Mesothelial cell of epicardium (in vitro differentiated cells): ENCODE measurements at regions not wholly inside any gene's neighbourhood (a gene's known extent, or its start where the extent isn't known, plus 50 kb on each side); places are given as distances from the start of the nearest gene placed in this dataset.

Experiments
- DNase-seq, 2 experiments: peaks; one replicate each; pipeline ENCODE4 v3.0.0; 2021; ENCODE audit warnings: low spot score in 2 of 2; ENCODE audit not compliant: unreplicated experiment in 2 of 2
- H3K27ac Mint-ChIP-seq: 2 replicates; pipeline ENCODE4 v1.8.0; 2021; ENCODE audit warnings: mixed read lengths
- H3K27me3 Mint-ChIP-seq: 2 replicates; pipeline ENCODE4 v1.8.0; 2021; ENCODE audit warnings: low read depth, mixed read lengths
- H3K36me3 Mint-ChIP-seq: 2 replicates; pipeline ENCODE4 v1.8.0; 2021; ENCODE audit warnings: mixed read lengths
- H3K4me1 Mint-ChIP-seq: 2 replicates; pipeline ENCODE4 v1.8.0; 2021; ENCODE audit warnings: mixed read lengths
- H3K4me3 Mint-ChIP-seq: 2 replicates; pipeline ENCODE4 v1.8.0; 2021; ENCODE audit warnings: mild to moderate bottlenecking, moderate library complexity, mixed read lengths
- H3K9me3 Mint-ChIP-seq: 2 replicates; pipeline ENCODE4 v1.8.0; 2021; ENCODE audit warnings: mixed read lengths
- TF ChIP-seq, protein P1 (sequence below): fragments of 200-600 bp; sonication (generic); IDR thresholded peaks from one replicate; pipeline ENCODE4 v1.5.0; 2021; ENCODE audit warnings: antibody characterized with exemption; ENCODE audit not compliant: unreplicated experiment

DNA sequence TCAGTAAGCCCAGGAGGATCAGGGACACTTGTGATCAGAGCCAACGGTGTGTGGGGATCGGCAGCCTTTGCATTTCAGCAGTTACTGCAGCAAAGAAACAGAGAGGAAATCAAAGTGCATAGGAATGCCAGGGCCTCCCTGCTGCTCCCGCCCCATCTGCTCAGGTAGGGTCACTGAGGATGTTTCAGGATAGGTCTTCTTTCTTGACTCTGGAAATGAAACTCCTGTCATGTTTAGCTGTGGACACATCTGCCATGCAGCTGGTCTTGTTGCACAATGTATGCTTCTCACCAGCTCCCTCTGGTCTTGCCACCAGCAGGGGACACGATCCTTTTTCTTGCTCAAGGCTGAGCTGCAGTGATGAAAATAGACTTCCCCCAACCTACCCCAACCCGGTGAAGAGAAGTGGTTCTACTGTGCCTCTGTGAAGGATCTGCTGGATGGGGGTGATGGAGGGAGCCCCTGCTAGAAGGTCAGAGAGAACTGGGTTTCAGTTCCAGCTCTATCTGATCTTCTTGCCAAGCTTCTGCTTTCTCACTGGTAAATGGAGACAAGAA is 185.2 kb upstream of the KLF4 start:
- TF ChIP-seq, protein P1, sequence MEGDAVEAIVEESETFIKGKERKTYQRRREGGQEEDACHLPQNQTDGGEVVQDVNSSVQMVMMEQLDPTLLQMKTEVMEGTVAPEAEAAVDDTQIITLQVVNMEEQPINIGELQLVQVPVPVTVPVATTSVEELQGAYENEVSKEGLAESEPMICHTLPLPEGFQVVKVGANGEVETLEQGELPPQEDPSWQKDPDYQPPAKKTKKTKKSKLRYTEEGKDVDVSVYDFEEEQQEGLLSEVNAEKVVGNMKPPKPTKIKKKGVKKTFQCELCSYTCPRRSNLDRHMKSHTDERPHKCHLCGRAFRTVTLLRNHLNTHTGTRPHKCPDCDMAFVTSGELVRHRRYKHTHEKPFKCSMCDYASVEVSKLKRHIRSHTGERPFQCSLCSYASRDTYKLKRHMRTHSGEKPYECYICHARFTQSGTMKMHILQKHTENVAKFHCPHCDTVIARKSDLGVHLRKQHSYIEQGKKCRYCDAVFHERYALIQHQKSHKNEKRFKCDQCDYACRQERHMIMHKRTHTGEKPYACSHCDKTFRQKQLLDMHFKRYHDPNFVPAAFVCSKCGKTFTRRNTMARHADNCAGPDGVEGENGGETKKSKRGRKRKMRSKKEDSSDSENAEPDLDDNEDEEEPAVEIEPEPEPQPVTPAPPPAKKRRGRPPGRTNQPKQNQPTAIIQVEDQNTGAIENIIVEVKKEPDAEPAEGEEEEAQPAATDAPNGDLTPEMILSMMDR: no peak
- H3K4me1 Mint-ChIP-seq: no peaks in the 10 kb centered on the region
- no peaks in the 10 kb centered on the region for H3K27me3 Mint-ChIP-seq
- H3K27ac Mint-ChIP-seq: no peak overlapping the region
- H3K36me3 Mint-ChIP-seq: no peaks in the 10 kb centered on the region
- H3K9me3 Mint-ChIP-seq: no peaks in the 10 kb centered on the region
- H3K4me3 Mint-ChIP-seq: no peak overlapping the region
- DNase-seq: no peak

DNA sequence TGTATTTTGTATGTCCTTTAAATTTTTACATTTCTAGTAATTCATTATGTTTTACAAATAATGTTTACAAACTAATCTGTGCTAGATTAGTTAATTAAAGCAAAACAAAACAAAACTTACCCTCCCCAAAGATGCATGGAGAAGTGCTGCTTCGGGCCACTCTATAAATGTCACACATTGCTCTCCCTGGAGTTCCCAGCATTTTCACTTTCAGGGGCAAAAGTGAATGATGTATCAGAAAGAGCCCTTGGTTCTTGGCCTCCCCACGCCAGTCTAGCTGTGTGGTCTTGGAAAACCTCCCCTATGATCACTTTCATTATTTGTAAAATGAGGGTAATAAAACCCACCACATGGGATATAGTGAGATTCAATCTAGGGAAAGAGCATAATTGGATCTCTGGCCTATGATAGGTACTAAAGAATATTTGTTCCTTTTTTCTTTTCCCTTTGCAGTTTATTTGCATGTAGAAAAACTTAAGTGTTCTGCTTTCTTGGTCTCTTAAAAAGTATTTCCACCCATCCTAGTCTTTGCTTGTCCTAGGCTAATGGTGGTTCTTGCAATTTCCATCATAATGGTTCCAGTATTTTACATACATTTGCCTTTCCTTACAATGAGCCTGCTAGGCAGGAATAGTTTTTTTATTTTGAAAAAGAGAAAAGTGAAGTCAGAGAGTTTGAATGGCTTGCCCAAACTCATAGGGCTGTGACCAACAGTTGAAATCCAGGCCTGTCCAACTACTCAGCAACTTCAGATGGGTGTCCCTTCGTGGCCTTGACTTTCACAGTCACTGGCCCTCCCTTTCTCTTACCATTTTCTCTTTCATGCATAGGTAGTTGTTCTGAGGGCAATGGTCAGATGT is 184.5 kb upstream of the KLF4 start:
- H3K36me3 Mint-ChIP-seq: no peaks in the 10 kb centered on the region
- no peak overlapping the region for H3K27ac Mint-ChIP-seq
- H3K4me1 Mint-ChIP-seq: no peaks in the 10 kb centered on the region

DNA sequence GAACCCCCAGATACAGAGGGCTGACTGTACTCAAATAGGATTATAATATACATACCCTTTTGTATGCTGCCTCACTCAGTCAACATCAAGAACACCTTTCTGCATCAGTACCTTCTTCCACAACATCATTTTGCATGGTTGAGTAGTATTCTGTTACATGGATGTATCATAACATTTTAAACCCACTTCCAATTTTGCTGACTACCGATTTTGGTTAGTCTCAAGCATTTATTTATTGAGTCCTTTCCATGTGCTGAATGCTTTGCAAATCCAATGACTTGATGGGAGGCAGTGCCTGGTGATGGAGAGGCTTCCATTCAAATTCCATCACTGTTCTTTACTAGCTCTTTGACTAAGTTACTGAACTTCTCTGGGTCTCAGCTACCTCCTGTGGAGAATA is 182.0 kb upstream of the KLF4 start:
- TF ChIP-seq, protein P1: no peak

More for the DNA sequence above, 184.5 kb upstream of the KLF4 start:
- DNase-seq: no peak
- H3K4me3 Mint-ChIP-seq: no peak overlapping the region
- TF ChIP-seq, protein P1: no peak
- no peaks in the 10 kb centered on the region for H3K27me3 Mint-ChIP-seq
- no peaks in the 10 kb centered on the region for H3K9me3 Mint-ChIP-seq

DNA sequence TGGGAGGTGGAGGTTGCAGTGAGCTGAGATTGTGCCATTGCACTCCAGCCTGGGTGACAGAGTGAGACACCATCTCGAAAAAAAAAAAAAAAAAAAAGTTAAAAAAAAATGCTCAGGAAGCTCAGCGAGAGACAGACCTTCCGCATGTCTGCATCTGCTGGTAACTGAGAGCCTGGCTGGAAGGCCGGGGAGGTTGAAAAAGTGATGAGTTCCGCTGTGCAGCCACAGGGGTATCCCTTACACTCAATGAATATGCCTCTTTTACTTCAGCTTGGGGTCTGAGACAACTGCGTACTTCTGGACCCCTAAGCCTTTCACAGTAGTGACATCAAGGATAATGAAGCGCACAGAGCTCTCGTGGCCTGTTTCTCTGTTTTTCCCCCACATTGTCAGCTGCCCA is 179.9 kb upstream of the KLF4 start:
- DNase-seq: no peak
- Mint-ChIP-seq H3K27ac (no peak overlapping the region), H3K27me3 (no peaks in the 10 kb centered on the region), H3K9me3 (no peaks in the 10 kb centered on the region), H3K36me3 (no peaks in the 10 kb centered on the region), H3K4me3 (no peak overlapping the region), H3K4me1 (no peaks in the 10 kb centered on the region)
- TF ChIP-seq, protein P1: no peak

More for the DNA sequence above, 182.0 kb upstream of the KLF4 start:
- no peaks in the 10 kb centered on the region for H3K27me3 Mint-ChIP-seq
- no peak overlapping the region for H3K4me3 Mint-ChIP-seq
- no peaks in the 10 kb centered on the region for H3K4me1 Mint-ChIP-seq
- H3K9me3 Mint-ChIP-seq: no peaks in the 10 kb centered on the region
- DNase-seq: no peak
- no peaks in the 10 kb centered on the region for H3K36me3 Mint-ChIP-seq
- no peak overlapping the region for H3K27ac Mint-ChIP-seq

DNA sequence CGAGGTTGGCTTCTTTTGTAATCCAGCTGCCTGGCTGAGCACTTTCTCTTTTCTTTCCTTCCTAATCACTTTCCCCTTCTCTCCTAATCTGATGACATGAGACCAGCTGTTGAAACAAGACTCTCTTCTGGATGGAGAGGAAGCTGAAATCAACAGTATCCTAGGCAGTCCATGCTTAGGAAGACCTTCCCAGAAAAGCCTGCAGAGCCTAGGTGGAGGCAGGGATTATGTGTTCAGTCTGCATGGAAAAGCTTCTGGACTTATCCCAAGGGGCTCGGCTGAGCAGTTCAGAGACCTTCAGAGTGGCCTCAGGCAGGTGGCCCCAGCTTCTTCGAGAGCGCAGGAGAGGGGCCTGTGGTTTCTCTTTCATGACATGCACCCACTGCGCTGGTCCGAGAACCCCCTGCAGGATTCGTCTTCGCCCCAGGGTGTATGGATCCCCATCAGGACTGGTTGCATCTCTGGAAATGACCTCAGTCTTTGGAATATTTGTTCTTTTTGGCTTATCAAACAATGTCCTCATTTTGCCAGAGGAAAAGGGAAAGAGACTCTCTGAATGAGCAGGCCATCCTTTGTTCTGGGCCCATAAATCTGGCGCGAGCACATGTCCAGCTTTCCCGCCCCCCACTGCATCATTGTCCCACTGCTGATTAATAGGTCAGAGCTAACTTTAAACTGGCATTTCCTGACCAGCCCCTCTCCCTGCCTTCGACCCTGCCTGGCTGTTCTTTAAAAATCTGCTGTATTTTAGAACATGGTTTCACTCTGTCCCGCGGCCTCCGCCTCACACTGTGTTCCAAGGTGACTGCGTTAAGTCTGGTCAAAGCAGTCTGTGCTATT is 177.9 kb upstream of the KLF4 start:
- TF ChIP-seq, protein P1: no peak
- Mint-ChIP-seq H3K36me3 (no peaks in the 10 kb centered on the region), H3K27me3 (peaks cover under 1% of the 10 kb centered on the region), H3K9me3 (no peaks in the 10 kb centered on the region), H3K4me3 (no peak overlapping the region), H3K4me1 (no peaks in the 10 kb centered on the region), H3K27ac (no peak overlapping the region)
- DNase-seq: no peak
